ENCODE measurements at regions not wholly inside any gene's neighbourhood (a gene's known extent, or its start where the extent isn't known, plus 50 kb on each side); places are given as distances from the start of the nearest gene placed in this dataset.
A peak's percentile ranks its signal among the peaks of the same experiment; 100 is the strongest.

- H3K9ac ChIP-seq (ENCODE audit: insufficient read depth in 1 of 2, low read length in 2 of 2): no peak overlapping the region
- ATAC-seq (ENCODE audit: insufficient read depth, low FRiP score): no peak
- H3K4me1 ChIP-seq (ENCODE audit: control insufficient read depth in 5 of 5, insufficient read depth in 5 of 5, low read length in 5 of 5): no peaks in the 10 kb centered on the region
- H3K4me3 ChIP-seq: no peak overlapping the region
- DNase-seq: no peak
- WGBS, 2 donors: 85 to 89% methylated on average over 3 of the region's 3 CpGs
- no peaks in the 10 kb centered on the region for H3K9me3 ChIP-seq (ENCODE audit: control insufficient read depth in 4 of 4, insufficient read depth in 3 of 4, low read length in 3 of 4)
- TF ChIP-seq, protein P1, sequence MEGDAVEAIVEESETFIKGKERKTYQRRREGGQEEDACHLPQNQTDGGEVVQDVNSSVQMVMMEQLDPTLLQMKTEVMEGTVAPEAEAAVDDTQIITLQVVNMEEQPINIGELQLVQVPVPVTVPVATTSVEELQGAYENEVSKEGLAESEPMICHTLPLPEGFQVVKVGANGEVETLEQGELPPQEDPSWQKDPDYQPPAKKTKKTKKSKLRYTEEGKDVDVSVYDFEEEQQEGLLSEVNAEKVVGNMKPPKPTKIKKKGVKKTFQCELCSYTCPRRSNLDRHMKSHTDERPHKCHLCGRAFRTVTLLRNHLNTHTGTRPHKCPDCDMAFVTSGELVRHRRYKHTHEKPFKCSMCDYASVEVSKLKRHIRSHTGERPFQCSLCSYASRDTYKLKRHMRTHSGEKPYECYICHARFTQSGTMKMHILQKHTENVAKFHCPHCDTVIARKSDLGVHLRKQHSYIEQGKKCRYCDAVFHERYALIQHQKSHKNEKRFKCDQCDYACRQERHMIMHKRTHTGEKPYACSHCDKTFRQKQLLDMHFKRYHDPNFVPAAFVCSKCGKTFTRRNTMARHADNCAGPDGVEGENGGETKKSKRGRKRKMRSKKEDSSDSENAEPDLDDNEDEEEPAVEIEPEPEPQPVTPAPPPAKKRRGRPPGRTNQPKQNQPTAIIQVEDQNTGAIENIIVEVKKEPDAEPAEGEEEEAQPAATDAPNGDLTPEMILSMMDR (IDR thresholded peaks at IDR 0.05; ENCODE audit: control extremely low read depth, extremely low read depth): no peak
- no peak overlapping the region for H3K27ac ChIP-seq (ENCODE audit: low read depth in 1 of 2, low read length in 1 of 2)
- H3K36me3 ChIP-seq (ENCODE audit: control insufficient read depth in 4 of 4, insufficient read depth in 4 of 4, low read length in 4 of 4): no peaks in the 10 kb centered on the region
- no peaks in the 10 kb centered on the region for H3K27me3 ChIP-seq (ENCODE audit: control insufficient read depth in 3 of 3, insufficient read depth in 3 of 3, low read length in 2 of 3)
Measured at GRCh38 chr3:188068342-188068741, 85.6 kb upstream of the LPP start.

- Histone ChIP-seq H3K9ac (ENCODE audit: insufficient read depth in 1 of 2, low read length in 2 of 2) (no peak overlapping the region), H3K27ac (ENCODE audit: low read depth in 1 of 2, low read length in 1 of 2) (no peak overlapping the region), H3K4me3 (no peak overlapping the region), H3K36me3 (ENCODE audit: control insufficient read depth in 4 of 4, insufficient read depth in 4 of 4, low read length in 4 of 4) (no peaks in the 10 kb centered on the region), H3K27me3 (ENCODE audit: control insufficient read depth in 3 of 3, insufficient read depth in 3 of 3, low read length in 2 of 3) (no peaks in the 10 kb centered on the region), H3K4me1 (ENCODE audit: control insufficient read depth in 5 of 5, insufficient read depth in 5 of 5, low read length in 5 of 5) (no peaks in the 10 kb centered on the region), H3K9me3 (ENCODE audit: control insufficient read depth in 4 of 4, insufficient read depth in 3 of 4, low read length in 3 of 4) (no peaks in the 10 kb centered on the region)
- DNase-seq (no peak), ATAC-seq (ENCODE audit: insufficient read depth, low FRiP score) (no peak)
- WGBS, 2 donors: 81 to 85% methylated on average over 2 of the region's 2 CpGs
- TF ChIP-seq, protein P1 (IDR thresholded peaks at IDR 0.05; ENCODE audit: control extremely low read depth, extremely low read depth): no peak
Measured at GRCh38 chr3:188071636-188072035, 82.3 kb upstream of the LPP start.

- Histone ChIP-seq H3K9ac (ENCODE audit: insufficient read depth in 1 of 2, low read length in 2 of 2) (no peak overlapping the region), H3K27me3 (ENCODE audit: control insufficient read depth in 3 of 3, insufficient read depth in 3 of 3, low read length in 2 of 3) (no peaks in the 10 kb centered on the region), H3K36me3 (ENCODE audit: control insufficient read depth in 4 of 4, insufficient read depth in 4 of 4, low read length in 4 of 4) (no peaks in the 10 kb centered on the region), H3K27ac (ENCODE audit: low read depth in 1 of 2, low read length in 1 of 2) (peak overlapping the region in 1 of 2 donors; percentile 10), H3K4me1 (ENCODE audit: control insufficient read depth in 5 of 5, insufficient read depth in 5 of 5, low read length in 5 of 5) (peaks cover 0 to 2% (median 0%) of the 10 kb centered on the region in 5 donors), H3K9me3 (ENCODE audit: control insufficient read depth in 4 of 4, insufficient read depth in 3 of 4, low read length in 3 of 4) (no peaks in the 10 kb centered on the region), H3K4me3 (no peak overlapping the region)
- TF ChIP-seq, protein P1 (IDR thresholded peaks at IDR 0.05; ENCODE audit: control extremely low read depth, extremely low read depth): no peak
- no peak for DNase-seq
- WGBS, 2 donors: 77 to 95% methylated on average over 4 of the region's 4 CpGs
- ATAC-seq (ENCODE audit: insufficient read depth, low FRiP score): no peak
Measured at GRCh38 chr3:188076176-188076575, 77.8 kb upstream of the LPP start.

GRCh38 chr3:188077160-188077799 is 76.7 kb upstream of the LPP start:
- DNase-seq (no peak), ATAC-seq (ENCODE audit: insufficient read depth, low FRiP score) (peak; percentile 52)
- TF ChIP-seq, protein P1 (IDR thresholded peaks at IDR 0.05; ENCODE audit: control extremely low read depth, extremely low read depth): no peak
- Histone ChIP-seq H3K4me1 (ENCODE audit: control insufficient read depth in 5 of 5, insufficient read depth in 5 of 5, low read length in 5 of 5) (peaks cover 0 to 2% (median 0%) of the 10 kb centered on the region in 5 donors), H3K27ac (ENCODE audit: low read depth in 1 of 2, low read length in 1 of 2) (peak overlapping the region in 1 of 2 donors; percentile 30), H3K4me3 (no peak overlapping the region), H3K27me3 (ENCODE audit: control insufficient read depth in 3 of 3, insufficient read depth in 3 of 3, low read length in 2 of 3) (no peaks in the 10 kb centered on the region), H3K9me3 (ENCODE audit: control insufficient read depth in 4 of 4, insufficient read depth in 3 of 4, low read length in 3 of 4) (no peaks in the 10 kb centered on the region), H3K9ac (ENCODE audit: insufficient read depth in 1 of 2, low read length in 2 of 2) (no peak overlapping the region), H3K36me3 (ENCODE audit: control insufficient read depth in 4 of 4, insufficient read depth in 4 of 4, low read length in 4 of 4) (no peaks in the 10 kb centered on the region)
- WGBS, 2 donors: 80 to 91% methylated on average over 8 of the region's 8 CpGs

Data from lung (tissue), 11 donors.